Nephron progenitor cell (in vitro differentiated cells): ENCODE measurements at regions not wholly inside any gene's neighbourhood (a gene's known extent, or its start where the extent isn't known, plus 50 kb on each side); places are given as distances from the start of the nearest gene placed in this dataset.

ENCODE experiments used
- DNase-seq: peaks from one replicate; pipeline ENCODE4 v3.0.0; 2021
- H3K27ac Mint-ChIP-seq: 2 replicates; pipeline ENCODE4 v1.8.0; 2021; ENCODE audit warnings: mild to moderate bottlenecking, moderate library complexity, mixed read lengths
- H3K27me3 Mint-ChIP-seq: 2 replicates; pipeline ENCODE4 v1.8.0; 2021; ENCODE audit warnings: mild to moderate bottlenecking, low read depth, mixed read lengths; ENCODE audit not compliant: poor library complexity
- H3K36me3 Mint-ChIP-seq: 2 replicates; pipeline ENCODE4 v1.8.0; 2021; ENCODE audit warnings: low read depth, mixed read lengths
- H3K4me1 Mint-ChIP-seq: 2 replicates; pipeline ENCODE4 v1.8.0; 2021; ENCODE audit warnings: mixed read lengths
- H3K4me3 Mint-ChIP-seq: 2 replicates; pipeline ENCODE4 v1.8.0; 2021; ENCODE audit warnings: mild to moderate bottlenecking, moderate library complexity, mixed read lengths
- H3K9me3 Mint-ChIP-seq: 2 replicates; pipeline ENCODE4 v1.8.0; 2021; ENCODE audit warnings: mild to moderate bottlenecking, moderate library complexity, mixed read lengths
- TF ChIP-seq, protein P1 (sequence below): fragments of 200-600 bp; sonication (generic); IDR thresholded peaks from 2 replicates; pipeline ENCODE4 v1.5.0; 2021; ENCODE audit warnings: antibody characterized with exemption

DNA sequence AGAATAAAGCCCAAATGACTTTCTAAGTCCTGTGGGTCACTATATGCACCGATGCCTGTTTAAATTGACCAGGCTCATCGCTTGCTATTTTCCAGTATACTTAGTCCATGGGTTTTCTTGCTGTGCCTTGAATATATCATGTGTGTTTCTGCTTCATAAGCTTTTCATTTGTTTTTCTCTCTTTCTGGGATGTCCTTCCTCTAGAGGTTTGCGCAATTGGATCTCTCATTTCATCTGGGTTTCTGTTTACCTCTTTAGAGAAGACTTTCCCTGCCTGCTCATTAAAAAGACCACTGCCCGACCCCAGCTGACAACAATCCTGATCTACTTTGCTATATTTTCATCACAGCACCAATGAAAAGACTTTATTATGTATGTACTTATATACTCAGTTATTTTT lies 150.9 kb upstream of the CYRIA start:
- Mint-ChIP-seq H3K27ac (no peak overlapping the region), H3K27me3 (peaks cover 4% of the 10 kb centered on the region), H3K4me3 (no peak overlapping the region), H3K9me3 (no peaks in the 10 kb centered on the region), H3K36me3 (no peaks in the 10 kb centered on the region), H3K4me1 (no peaks in the 10 kb centered on the region)
- DNase-seq, result no peak
- TF ChIP-seq, protein P1, sequence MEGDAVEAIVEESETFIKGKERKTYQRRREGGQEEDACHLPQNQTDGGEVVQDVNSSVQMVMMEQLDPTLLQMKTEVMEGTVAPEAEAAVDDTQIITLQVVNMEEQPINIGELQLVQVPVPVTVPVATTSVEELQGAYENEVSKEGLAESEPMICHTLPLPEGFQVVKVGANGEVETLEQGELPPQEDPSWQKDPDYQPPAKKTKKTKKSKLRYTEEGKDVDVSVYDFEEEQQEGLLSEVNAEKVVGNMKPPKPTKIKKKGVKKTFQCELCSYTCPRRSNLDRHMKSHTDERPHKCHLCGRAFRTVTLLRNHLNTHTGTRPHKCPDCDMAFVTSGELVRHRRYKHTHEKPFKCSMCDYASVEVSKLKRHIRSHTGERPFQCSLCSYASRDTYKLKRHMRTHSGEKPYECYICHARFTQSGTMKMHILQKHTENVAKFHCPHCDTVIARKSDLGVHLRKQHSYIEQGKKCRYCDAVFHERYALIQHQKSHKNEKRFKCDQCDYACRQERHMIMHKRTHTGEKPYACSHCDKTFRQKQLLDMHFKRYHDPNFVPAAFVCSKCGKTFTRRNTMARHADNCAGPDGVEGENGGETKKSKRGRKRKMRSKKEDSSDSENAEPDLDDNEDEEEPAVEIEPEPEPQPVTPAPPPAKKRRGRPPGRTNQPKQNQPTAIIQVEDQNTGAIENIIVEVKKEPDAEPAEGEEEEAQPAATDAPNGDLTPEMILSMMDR, result no peak

DNA sequence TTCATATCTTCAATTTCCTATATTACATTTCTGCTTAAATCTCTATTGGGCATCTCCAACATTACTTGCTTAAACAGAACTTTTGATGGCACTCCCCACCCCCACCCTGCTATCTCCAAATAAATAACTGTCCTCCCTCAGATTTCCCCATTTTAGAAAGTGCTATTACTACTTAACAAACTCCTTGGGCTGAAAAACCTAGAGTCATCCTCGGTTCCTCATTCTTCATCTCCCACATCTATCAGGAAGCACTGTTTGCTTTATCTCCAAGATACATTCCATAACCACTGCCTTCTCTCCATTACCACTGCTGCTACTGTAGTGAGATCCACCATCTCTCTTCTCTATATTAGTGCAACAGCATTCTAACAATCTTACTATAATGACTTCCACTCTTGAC lies 150.4 kb upstream of the CYRIA start:
- TF ChIP-seq, protein P1, result no peak
- Mint-ChIP-seq H3K4me1 (no peaks in the 10 kb centered on the region), H3K27me3 (peaks cover 4% of the 10 kb centered on the region)

DNA sequence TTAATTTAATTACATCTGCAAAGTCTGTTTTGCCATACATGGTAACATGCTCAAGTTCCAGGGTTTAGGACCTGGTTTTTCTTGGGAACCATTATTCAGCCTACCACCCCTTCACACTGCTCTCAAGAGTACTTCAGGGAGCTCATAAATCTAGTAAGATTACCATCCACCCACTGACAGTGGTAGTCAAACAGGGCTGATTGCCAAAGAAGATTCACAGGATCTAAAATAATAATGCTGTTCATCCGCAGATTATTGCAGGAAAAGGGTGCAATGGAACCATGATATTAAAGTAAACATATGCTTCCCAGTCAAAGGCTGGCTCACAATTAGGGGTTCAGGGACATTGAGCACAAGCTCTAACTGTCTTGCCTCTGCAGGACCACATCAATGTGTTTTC lies 148.0 kb upstream of the CYRIA start:
- Mint-ChIP-seq H3K4me1 (no peaks in the 10 kb centered on the region), H3K27ac (peak overlapping the region; percentile 23), H3K36me3 (no peaks in the 10 kb centered on the region), H3K9me3 (no peaks in the 10 kb centered on the region), H3K4me3 (no peak overlapping the region), H3K27me3 (peaks cover 4% of the 10 kb centered on the region)
- DNase-seq, result no peak
- TF ChIP-seq, protein P1, result no peak

More for the DNA sequence above, 150.4 kb upstream of the CYRIA start:
- Mint-ChIP-seq H3K4me3 (no peak overlapping the region), H3K27ac (no peak overlapping the region), H3K9me3 (no peaks in the 10 kb centered on the region), H3K36me3 (no peaks in the 10 kb centered on the region)
- DNase-seq, result no peak

GRCh38 chr2:16798472-16798871 lies 132.8 kb upstream of the CYRIA start:
- H3K9me3 Mint-ChIP-seq, result peaks cover 8% of the 10 kb centered on the region
- no peaks in the 10 kb centered on the region for H3K36me3 Mint-ChIP-seq
- no peaks in the 10 kb centered on the region for H3K4me1 Mint-ChIP-seq

GRCh38 chr2:16791496-16791895 lies 125.9 kb upstream of the CYRIA start:
- Mint-ChIP-seq H3K27me3 (peaks cover 3% of the 10 kb centered on the region), H3K4me3 (no peak overlapping the region), H3K36me3 (no peaks in the 10 kb centered on the region), H3K4me1 (no peaks in the 10 kb centered on the region), H3K27ac (no peak overlapping the region), H3K9me3 (no peaks in the 10 kb centered on the region)
- TF ChIP-seq, protein P1, result no peak
- no peak for DNase-seq

More at GRCh38 chr2:16798472-16798871, 132.8 kb upstream of the CYRIA start:
- TF ChIP-seq, protein P1, result no peak
- Mint-ChIP-seq H3K4me3 (no peak overlapping the region), H3K27me3 (peaks cover 4% of the 10 kb centered on the region), H3K27ac (no peak overlapping the region)
- no peak for DNase-seq

GRCh38 chr2:16785149-16785548 lies 119.5 kb upstream of the CYRIA start:
- H3K4me3 Mint-ChIP-seq, result no peak overlapping the region
- H3K27me3 Mint-ChIP-seq, result peaks cover 3% of the 10 kb centered on the region
- H3K27ac Mint-ChIP-seq, result no peak overlapping the region
- TF ChIP-seq, protein P1, result no peak
- no peak for DNase-seq
- H3K9me3 Mint-ChIP-seq, result peaks cover 13% of the 10 kb centered on the region
- H3K4me1 Mint-ChIP-seq, result peaks cover 18% of the 10 kb centered on the region
- no peaks in the 10 kb centered on the region for H3K36me3 Mint-ChIP-seq
